ENCODE measurements at regions not wholly inside any gene's neighbourhood (a gene's known extent, or its start where the extent isn't known, plus 50 kb on each side); places are given as distances from the start of the nearest gene placed in this dataset.

GRCh38 chr2:21263622-21264021 is 139.9 kb downstream of the TDRD15 start:
- TF ChIP-seq CTCF (IDR thresholded peaks at IDR 0.05), result no peak
- TF ChIP-seq POLR2A (IDR thresholded peaks at IDR 0.05), result no peak

Measured in testis (tissue), 2 donors.